ENCODE measurements at regions not wholly inside any gene's neighbourhood (a gene's known extent, or its start where the extent isn't known, plus 50 kb on each side); places are given as distances from the start of the nearest gene placed in this dataset.
"Not testable (repeated sequence)": the region's sequence is repeated elsewhere in the genome, so short reads cannot be mapped to it uniquely, and the experiment has no call there.

GRCh38 chr5:148748702-148749392 is 77.6 kb upstream of the ADRB2 start:
- H3K4me3 ChIP-seq, result no peak overlapping the region
- no peaks in the 10 kb centered on the region for H3K4me1 ChIP-seq
- H3K36me3 ChIP-seq, result no peaks in the 10 kb centered on the region
- no peaks in the 10 kb centered on the region for H3K27me3 ChIP-seq
- no peak for TF ChIP-seq POLR2A (IDR thresholded peaks at IDR 0.05)
- TF ChIP-seq POLR2AphosphoS5 (IDR thresholded peaks at IDR 0.05), result no peak
- TF ChIP-seq, protein P1, sequence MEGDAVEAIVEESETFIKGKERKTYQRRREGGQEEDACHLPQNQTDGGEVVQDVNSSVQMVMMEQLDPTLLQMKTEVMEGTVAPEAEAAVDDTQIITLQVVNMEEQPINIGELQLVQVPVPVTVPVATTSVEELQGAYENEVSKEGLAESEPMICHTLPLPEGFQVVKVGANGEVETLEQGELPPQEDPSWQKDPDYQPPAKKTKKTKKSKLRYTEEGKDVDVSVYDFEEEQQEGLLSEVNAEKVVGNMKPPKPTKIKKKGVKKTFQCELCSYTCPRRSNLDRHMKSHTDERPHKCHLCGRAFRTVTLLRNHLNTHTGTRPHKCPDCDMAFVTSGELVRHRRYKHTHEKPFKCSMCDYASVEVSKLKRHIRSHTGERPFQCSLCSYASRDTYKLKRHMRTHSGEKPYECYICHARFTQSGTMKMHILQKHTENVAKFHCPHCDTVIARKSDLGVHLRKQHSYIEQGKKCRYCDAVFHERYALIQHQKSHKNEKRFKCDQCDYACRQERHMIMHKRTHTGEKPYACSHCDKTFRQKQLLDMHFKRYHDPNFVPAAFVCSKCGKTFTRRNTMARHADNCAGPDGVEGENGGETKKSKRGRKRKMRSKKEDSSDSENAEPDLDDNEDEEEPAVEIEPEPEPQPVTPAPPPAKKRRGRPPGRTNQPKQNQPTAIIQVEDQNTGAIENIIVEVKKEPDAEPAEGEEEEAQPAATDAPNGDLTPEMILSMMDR (IDR thresholded peaks at IDR 0.05), result no peak
- peaks cover 0 to 5% of the 10 kb centered on the region in 2 donors for H3K9me3 ChIP-seq
- no peak overlapping the region for H3K27ac ChIP-seq
- no peak for DNase-seq (ENCODE audit: low spot score in 2 of 2)
- intact Hi-C loops (cut with DNase I; ENCODE audit: low total_unique reads), result loop anchor here (10.0 kb wide), 1 partner anchor 1254 kb away; no protein-coding TSS in a partner anchor

DNA sequence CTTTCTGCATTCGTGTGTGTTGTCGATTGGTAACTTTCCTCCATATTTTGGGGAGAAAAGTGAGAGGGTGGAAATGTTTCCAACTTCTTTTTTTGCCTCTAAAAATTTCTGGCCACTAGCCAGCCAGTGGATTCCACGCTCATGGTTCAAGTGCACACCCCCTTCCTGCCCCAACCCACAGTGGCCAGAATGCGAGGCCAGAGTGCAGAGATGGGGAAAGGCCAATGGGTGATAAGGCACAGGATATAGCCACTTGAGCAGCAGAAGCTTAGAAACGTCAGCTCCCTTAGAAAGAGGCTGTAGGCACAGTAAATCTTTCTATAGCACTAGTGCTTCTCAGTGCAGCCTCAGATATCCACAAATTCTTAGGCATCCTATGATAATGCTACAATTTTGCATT is 75.8 kb upstream of the ADRB2 start:
- TF ChIP-seq POLR2A (IDR thresholded peaks at IDR 0.05) (no peak), POLR2AphosphoS5 (IDR thresholded peaks at IDR 0.05) (no peak)
- TF ChIP-seq, protein P1 (IDR thresholded peaks at IDR 0.05), result no peak
- H3K36me3 ChIP-seq, result no peaks in the 10 kb centered on the region
- DNase-seq (ENCODE audit: low spot score in 2 of 2), result no peak
- H3K27ac ChIP-seq, result no peak overlapping the region
- no peak overlapping the region for H3K4me3 ChIP-seq
- no peaks in the 10 kb centered on the region for H3K4me1 ChIP-seq
- H3K9me3 ChIP-seq, result peaks cover 5 to 11% of the 10 kb centered on the region in 2 donors
- intact Hi-C loops (cut with DNase I; ENCODE audit: low total_unique reads), result no loop called here
- H3K27me3 ChIP-seq, result no peaks in the 10 kb centered on the region

DNA sequence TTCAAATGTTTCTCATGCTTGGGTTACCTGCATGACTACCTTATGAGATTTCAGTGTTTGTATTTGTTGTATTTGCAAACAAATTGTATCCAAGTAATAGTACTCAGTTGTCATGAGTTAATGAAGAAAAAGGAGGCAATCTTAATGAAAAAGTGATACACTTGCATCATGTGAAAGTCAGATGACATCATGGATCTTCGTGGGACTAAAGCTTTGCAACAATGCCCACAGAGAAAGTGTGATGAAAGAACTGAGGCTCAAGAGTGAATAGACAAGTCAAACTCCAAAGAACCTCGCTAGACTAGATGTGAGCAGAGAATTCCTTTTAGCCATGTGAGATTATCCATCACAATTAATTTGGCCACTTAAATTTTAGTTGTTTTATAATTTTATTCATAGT is 75.4 kb upstream of the ADRB2 start:
- H3K4me1 ChIP-seq, result no peaks in the 10 kb centered on the region
- no peak overlapping the region for H3K4me3 ChIP-seq
- TF ChIP-seq POLR2AphosphoS5 (IDR thresholded peaks at IDR 0.05) (no peak), POLR2A (IDR thresholded peaks at IDR 0.05) (no peak)
- TF ChIP-seq, protein P1 (IDR thresholded peaks at IDR 0.05), result no peak
- no peak for DNase-seq (ENCODE audit: low spot score in 2 of 2)
- intact Hi-C loops (cut with DNase I; ENCODE audit: low total_unique reads), result no loop called here
- no peak overlapping the region for H3K27ac ChIP-seq
- H3K27me3 ChIP-seq, result no peaks in the 10 kb centered on the region
- no peaks in the 10 kb centered on the region for H3K36me3 ChIP-seq
- peaks cover 5 to 15% of the 10 kb centered on the region in 2 donors for H3K9me3 ChIP-seq

- intact Hi-C loops (cut with DNase I; ENCODE audit: low total_unique reads), result not testable (repeated sequence)
- peaks cover 5 to 22% of the 10 kb centered on the region in 2 donors for H3K9me3 ChIP-seq
These were observed 74.0 kb upstream of the ADRB2 start for GRCh38 chr5:148752375-148752774.

DNA sequence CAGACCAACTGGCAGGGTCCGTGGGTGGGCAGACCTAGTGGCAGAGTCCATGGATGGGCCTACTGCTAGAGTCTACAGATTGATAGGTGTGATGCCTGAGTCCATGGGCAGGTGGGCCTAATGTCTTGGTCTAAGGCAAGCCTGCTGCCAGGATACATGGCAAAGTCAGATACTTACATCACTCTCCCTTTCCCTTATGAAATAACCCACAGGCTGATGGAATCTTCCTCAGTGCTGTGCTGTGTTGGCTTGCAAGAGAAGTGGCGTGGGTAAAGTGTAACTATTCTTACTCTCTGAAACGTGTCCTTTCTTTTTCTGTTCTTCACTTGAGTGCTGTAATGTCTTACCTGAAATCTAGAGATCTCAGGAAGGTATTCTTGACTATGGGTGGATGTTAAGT is 67.3 kb upstream of the ADRB2 start:
- no peak overlapping the region for H3K4me3 ChIP-seq
- intact Hi-C loops (cut with DNase I; ENCODE audit: low total_unique reads), result no loop called here
- DNase-seq (ENCODE audit: low spot score in 2 of 2), result no peak
- H3K9me3 ChIP-seq, result peaks cover 0 to 22% of the 10 kb centered on the region in 2 donors
- H3K4me1 ChIP-seq, result no peaks in the 10 kb centered on the region
- no peaks in the 10 kb centered on the region for H3K27me3 ChIP-seq
- TF ChIP-seq POLR2A (IDR thresholded peaks at IDR 0.05) (no peak), POLR2AphosphoS5 (IDR thresholded peaks at IDR 0.05) (no peak)
- TF ChIP-seq, protein P1 (IDR thresholded peaks at IDR 0.05), result no peak
- no peak overlapping the region for H3K27ac ChIP-seq
- no peaks in the 10 kb centered on the region for H3K36me3 ChIP-seq

More at GRCh38 chr5:148752375-148752774, 74.0 kb upstream of the ADRB2 start:
- H3K27me3 ChIP-seq; H3K36me3 ChIP-seq; H3K4me3 ChIP-seq; H3K27ac ChIP-seq; H3K4me1 ChIP-seq; DNase-seq (ENCODE audit: low spot score in 2 of 2): not testable (repeated sequence)

Data from breast epithelium (tissue), 4 donors.